ENCODE measurements at regions not wholly inside any gene's neighbourhood (a gene's known extent, or its start where the extent isn't known, plus 50 kb on each side); places are given as distances from the start of the nearest gene placed in this dataset.

DNA sequence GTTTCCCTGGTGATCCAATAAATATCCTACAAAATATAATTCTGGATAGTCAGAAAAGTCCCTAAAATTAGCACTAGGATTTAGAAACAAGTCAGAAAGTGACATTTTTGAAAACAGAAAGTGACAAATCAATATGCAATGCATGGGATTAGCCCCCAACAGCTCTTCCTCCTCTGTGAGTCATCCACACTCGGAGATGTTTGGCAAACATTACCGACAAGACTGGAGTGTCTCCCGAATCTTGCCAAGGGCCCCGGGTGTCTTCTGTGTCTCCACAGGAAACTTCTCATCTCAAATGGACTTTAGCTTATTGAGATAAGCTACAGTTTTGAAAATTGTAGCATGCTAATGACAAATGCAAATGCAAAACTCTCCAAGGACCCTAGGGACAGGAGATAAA lies 398.9 kb upstream of the CCDC196 start:
- TF ChIP-seq CTCF (IDR thresholded peaks at IDR 0.05; ENCODE audit: low read length) = no peak
- TF ChIP-seq EZH2 (optimal IDR thresholded peaks at IDR 0.05; ENCODE audit: low read depth, low read length) = no peak
